B cell (primary cell): ENCODE measurements at regions not wholly inside any gene's neighbourhood (a gene's known extent, or its start where the extent isn't known, plus 50 kb on each side); places are given as distances from the start of the nearest gene placed in this dataset.

Experiments
- CTCF ChIP-seq: fragments of 200-600 bp; IDR thresholded peaks from one replicate; pipeline ENCODE4 v1.8.0; 2022; ENCODE audit warnings: antibody characterized with exemption, mild to moderate bottlenecking
- EZH2 ChIP-seq: IDR thresholded peaks from 2 replicates; pipeline ENCODE4 v1.6.1; 2012; ENCODE audit warnings: borderline replicate concordance, low read depth, mild to moderate bottlenecking, moderate library complexity, low read length; ENCODE audit not compliant: insufficient read depth, poor library complexity, severe bottlenecking

GRCh38 chr14:54310151-54310850 lies 86.5 kb upstream of the CDKN3 start:
- TF ChIP-seq CTCF = no peak
- TF ChIP-seq EZH2 = no peak
